HG02970 (cell line): ENCODE measurements at regions not wholly inside any gene's neighbourhood (a gene's known extent, or its start where the extent isn't known, plus 50 kb on each side); places are given as distances from the start of the nearest gene placed in this dataset.

Experiments used
- ATAC-seq: cut with Tn5 transposase; IDR thresholded peaks from one replicate; pipeline ENCODE4 v1.9.1; 2021; ENCODE audit warnings: mild to moderate bottlenecking, moderate library complexity, moderate number of reproducible peaks; ENCODE audit not compliant: unreplicated experiment, low FRiP score

GRCh38 chr4:17339376-17339775 is 172.5 kb downstream of the QDPR start:
- no peak for ATAC-seq

GRCh38 chr4:17336986-17337385 is 174.9 kb downstream of the QDPR start:
- ATAC-seq, result no peak

GRCh38 chr4:17336524-17336961 is 175.3 kb downstream of the QDPR start:
- ATAC-seq, result no peak

DNA sequence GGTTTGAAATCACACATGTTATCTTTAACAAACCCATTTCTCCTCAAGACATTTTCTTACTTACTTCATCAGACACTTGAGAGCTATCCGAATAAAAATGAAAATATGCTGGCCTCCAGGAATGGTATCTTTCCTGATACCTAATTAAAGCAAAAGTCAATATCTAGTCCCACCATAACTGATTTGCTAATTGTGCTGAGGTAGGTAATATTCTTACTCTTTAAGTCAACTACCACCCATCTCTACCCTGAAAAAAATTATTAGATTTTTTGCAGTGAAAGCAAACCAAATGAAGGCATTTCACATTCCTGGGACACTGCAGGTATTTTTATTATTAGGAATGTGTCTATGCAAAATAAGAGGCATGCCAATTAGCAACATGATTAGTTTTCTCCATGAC is 175.8 kb downstream of the QDPR start:
- ATAC-seq, result no peak

DNA sequence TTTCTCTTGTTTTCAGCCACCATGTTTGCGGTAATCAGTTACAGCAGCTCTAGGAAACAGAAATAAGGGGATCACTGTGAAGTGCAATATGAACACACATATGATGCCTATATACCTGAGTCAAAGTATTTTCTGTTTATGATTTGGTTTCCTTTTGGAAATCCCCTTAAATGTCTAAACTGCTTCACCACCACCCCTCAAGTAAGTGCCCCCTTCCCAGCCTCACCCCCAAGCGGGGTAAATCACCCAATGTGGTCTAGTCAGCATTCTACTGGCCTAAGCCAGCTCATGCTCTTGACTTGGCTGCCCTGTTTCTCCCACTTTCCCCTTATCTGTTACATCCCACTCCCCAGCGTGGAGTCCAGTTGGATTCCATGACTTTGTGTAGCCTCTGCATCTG is 176.5 kb downstream of the QDPR start:
- ATAC-seq, result no peak

DNA sequence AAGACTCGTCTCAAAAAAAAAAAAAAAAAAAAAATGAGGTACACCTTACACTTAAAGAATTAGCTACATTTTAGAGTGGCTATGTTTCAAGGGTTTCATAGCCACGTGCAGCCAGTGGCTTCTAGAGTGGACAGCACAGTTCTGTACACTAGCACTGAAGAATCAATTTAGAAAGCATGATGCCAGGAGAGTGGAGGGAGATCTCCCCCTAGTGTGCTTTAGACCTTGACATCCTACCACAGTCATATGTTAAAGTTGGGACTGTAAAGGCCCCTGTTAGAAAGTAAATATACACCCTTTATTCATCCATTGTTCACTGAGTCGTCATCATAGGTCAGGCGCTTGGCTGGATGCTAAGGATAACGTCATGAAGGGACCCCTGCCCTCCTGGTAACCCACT is 179.4 kb downstream of the QDPR start:
- ATAC-seq, result no peak

DNA sequence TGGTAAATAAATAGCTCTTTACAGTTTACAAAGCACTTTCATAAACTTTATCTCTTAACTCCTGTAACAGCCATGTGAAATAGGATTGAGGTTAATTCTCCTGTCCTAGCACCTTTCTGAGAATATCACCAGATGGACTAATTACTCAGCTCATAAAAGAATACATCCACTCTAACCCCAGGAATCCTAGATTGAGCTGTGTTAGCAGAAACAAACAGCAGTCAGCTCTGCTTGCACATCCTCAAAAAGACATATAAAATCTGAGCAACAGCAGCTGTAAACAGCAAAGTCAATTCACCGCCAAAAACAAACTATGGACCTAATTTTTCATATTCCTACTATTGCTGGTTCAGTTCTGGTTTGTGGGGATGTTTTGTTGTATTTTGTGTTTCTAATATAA is 182.8 kb downstream of the QDPR start:
- no peak for ATAC-seq

DNA sequence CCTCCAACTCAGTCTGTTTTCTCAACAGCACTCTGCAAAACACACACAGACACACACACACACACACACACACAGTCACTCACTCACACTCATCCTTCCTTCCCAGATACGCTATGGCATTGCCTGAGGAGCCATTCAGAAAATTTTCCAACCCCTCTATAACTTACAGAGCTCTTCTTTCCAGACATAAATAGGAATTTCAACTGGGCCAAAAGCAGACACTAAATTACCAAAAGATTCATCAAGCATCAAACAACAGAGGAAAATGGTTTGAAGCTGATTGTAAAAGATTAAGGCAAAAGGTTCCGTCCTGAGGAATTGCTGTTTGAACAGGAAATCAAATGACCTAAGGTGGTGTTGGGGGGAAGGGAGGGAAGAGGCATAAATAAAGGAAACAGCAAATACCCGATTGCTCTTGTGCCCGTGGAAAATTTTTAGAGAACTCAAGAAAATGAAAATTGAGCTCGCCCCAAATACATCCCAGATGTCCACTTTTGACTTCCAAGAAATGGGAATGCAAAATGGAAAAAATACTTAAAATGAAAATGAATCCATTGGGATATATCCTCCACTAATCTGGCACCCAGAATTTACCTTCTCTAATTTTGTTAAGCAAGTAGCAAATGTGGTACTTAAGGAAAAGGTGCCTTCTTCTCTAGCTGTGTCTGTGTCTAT is 183.6 kb downstream of the QDPR start:
- ATAC-seq, result no peak

- no peak for ATAC-seq
These were observed 184.3 kb downstream of the QDPR start for GRCh38 chr4:17327591-17327990.

- ATAC-seq, result no peak
These were observed 185.1 kb downstream of the QDPR start for GRCh38 chr4:17326756-17327155.

GRCh38 chr4:17325098-17325497 is 186.8 kb downstream of the QDPR start:
- no peak for ATAC-seq

DNA sequence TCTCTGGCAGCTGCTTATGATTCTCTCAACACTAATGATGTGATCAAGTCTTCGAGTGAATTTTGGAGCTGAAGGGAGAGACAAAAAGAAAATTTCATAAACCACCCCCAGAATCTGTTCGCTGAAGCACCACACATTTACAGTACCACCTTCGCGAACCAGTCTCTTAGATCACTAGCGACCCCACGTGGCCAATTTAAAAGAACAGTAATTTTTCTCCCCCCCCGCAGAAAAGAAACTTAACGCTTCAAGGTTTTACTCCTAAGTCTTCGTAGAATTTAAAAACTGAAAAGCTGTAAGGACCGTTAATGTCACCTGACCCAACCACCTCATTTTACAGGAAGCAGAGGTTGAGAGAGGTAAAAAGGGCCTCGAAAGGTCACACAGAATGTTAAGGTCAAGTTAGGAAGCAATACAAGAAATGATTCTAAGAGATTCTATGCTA is 187.5 kb downstream of the QDPR start:
- no peak for ATAC-seq

- ATAC-seq, result no peak
These were observed 188.1 kb downstream of the QDPR start for GRCh38 chr4:17323554-17324385.

DNA sequence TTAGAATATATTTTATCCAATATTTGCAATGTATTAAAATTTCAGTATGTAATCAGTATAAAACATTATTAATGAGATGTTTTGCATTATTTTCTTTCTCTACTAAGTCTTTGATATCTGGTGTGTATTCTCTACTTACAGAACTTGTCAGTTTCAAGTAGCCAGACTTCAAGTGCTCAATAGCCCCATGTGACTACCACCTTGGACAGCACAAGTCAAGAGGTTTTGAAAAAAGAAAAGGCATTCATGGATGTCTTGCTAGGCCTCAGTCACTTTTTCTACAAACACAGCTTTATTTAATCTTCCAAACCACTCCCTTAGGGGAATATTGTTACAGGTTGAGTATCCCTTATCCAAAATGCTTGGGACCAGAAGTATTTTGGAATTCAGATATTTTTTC is 189.4 kb downstream of the QDPR start:
- no peak for ATAC-seq

- ATAC-seq, result no peak
These were observed 191.8 kb downstream of the QDPR start for GRCh38 chr4:17320046-17320445.

GRCh38 chr4:17317526-17317925 is 194.4 kb downstream of the QDPR start:
- no peak for ATAC-seq

- no peak for ATAC-seq
These were observed 195.3 kb downstream of the QDPR start for GRCh38 chr4:17316566-17316965.

GRCh38 chr4:17315459-17315858 is 196.4 kb downstream of the QDPR start:
- no peak for ATAC-seq

DNA sequence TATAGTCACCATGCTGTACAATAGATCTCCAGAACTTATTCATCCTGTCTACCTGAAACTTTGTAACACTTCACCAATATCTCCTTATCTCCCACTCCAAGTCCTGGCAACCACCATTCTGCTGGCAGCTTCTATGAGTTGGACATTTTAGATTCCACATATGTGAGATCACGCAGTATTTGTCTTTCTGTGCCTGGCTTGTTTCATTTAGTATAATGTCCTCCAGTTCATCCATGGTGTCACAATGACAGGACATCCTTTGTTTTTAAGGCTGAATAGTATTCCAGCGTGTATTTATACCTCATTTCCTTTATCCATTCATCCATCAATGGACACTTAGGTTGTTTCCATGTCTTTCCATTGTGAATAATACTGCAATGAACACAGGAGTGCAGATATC is 198.7 kb downstream of the QDPR start:
- no peak for ATAC-seq

- ATAC-seq, result no peak
These were observed 201.6 kb downstream of the QDPR start for GRCh38 chr4:17310269-17310652.

DNA sequence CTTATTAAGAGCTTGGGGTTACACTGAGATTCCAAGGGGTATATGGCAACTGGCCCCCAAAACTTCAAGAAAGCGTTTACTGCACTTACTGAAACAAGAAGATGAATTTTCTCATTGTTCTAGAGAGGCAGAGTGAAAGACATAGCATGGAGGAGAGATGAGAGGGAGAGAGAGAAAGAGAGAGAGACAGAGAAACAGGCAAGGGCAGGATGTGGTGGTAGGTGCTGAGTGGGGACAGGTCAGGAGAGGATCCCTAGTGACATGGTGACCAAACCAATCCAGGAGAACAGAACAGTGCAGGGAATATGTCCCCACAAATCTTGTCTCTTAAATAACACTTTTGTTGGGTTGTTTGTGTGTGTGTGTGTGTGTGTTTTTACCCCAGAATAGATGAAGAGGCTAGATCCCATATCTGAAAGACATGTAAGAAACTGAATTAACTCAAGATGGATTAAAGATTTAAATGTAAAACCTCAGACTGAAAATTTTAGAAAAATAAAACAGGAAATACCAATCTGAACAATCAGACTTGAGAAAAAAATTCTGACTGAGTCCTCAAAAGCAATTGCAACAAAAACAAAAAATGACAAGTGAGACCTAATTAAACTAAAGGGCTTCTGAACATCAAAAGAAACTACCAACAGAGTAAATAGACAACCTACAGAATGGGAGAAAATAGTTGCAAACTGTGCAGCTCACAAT is 202.2 kb downstream of the QDPR start:
- ATAC-seq, result no peak
